H1 (cell line): ENCODE measurements at regions not wholly inside any gene's neighbourhood (a gene's known extent, or its start where the extent isn't known, plus 50 kb on each side); places are given as distances from the start of the nearest gene placed in this dataset.

ENCODE experiments used
- CTCF ChIA-PET: fragments of 300-600 bp; sonication (Branson Sonifier 250); formaldehyde crosslinking; loops from one replicate; lab custom pipeline; 2021; ENCODE audit not compliant: partially characterized antibody; lab: Charles Lee
- POLR2A ChIA-PET: fragments of 300-600 bp; sonication (Branson Sonifier 250); formaldehyde crosslinking; loops from one replicate; lab custom pipeline; 2021; ENCODE audit warnings: inconsistent platforms; ENCODE audit not compliant: partially characterized antibody; lab: Charles Lee
- DNase-seq, 2 experiments: peaks; one replicate each; pipeline versions ENCODE4 v3.0.0 to v3.0.0-alpha.2; 2010 to 2022; ENCODE audit warnings: low spot score in 2 of 2, low read depth in 1 of 2, mixed read lengths in 1 of 2
- FAIRE-seq: peaks from 2 replicates; lab custom pipeline; 2011; peaks lifted over from hg19 to GRCh38; lab: Jason Lieb, UNC
- H2AFZ ChIP-seq: 2 replicates; pipeline ENCODE4 v1.8.1; 2012; ENCODE audit warnings: low read length, inconsistent platforms
- H2AK5ac ChIP-seq: 2 replicates; pipeline ENCODE4 v1.6.1; 2013; ENCODE audit warnings: low read depth, low read length
- H2BK120ac ChIP-seq: replicated peaks from 2 replicates; pipeline ENCODE3; 2013; ENCODE audit warnings: low read depth, low read length, inconsistent platforms
- H2BK12ac ChIP-seq: 2 replicates; pipeline ENCODE4 v1.6.1; 2013; ENCODE audit warnings: low read depth, low read length
- H2BK15ac ChIP-seq: 2 replicates; pipeline ENCODE4 v1.6.1; 2013; ENCODE audit warnings: low read length
- H2BK20ac ChIP-seq: 2 replicates; pipeline ENCODE4 v1.6.1; 2013; ENCODE audit warnings: low read length
- H2BK5ac ChIP-seq: 2 replicates; pipeline ENCODE4 v1.6.1; 2013; ENCODE audit warnings: low read depth, low read length
- H3K14ac ChIP-seq: 2 replicates; pipeline ENCODE4 v1.6.1; 2013; ENCODE audit warnings: inconsistent platforms; ENCODE audit not compliant: insufficient read length
- H3K18ac ChIP-seq: 2 replicates; pipeline ENCODE4 v1.6.1; 2013; ENCODE audit warnings: low read length; ENCODE audit errors: extremely low read depth
- H3K23ac ChIP-seq: 2 replicates; pipeline ENCODE4 v1.6.1; 2013; ENCODE audit warnings: inconsistent platforms; ENCODE audit not compliant: insufficient read length
- H3K23me2 ChIP-seq: 2 replicates; pipeline ENCODE4 v1.6.1; 2013; ENCODE audit warnings: low read depth, low read length
- H3K27ac ChIP-seq: 2 replicates; pipeline ENCODE4 v1.6.1; 2011; ENCODE audit warnings: low read depth, low read length, inconsistent platforms
- H3K27me3 ChIP-seq, 4 experiments: replicated peaks in 1 of 4; 1 replicate in 1 of 4; 2 replicates in 3 of 4; pipeline versions ENCODE4 v1.6.1 to v1.8.1; 2011 to 2013; ENCODE audit warnings: low read length in 3 of 4, mild to moderate bottlenecking in 3 of 4, inconsistent platforms in 2 of 4, mixed read lengths in 2 of 4, moderate library complexity in 1 of 4; ENCODE audit not compliant: control insufficient read depth in 3 of 4, insufficient read depth in 3 of 4; ENCODE audit errors: extremely low read depth in 1 of 4
- H3K36me3 ChIP-seq, 4 experiments: 2 replicates each; pipeline versions ENCODE4 v1.6.1 to v1.8.1; 2011 to 2013; ENCODE audit warnings: mild to moderate bottlenecking in 4 of 4, low read length in 3 of 4, moderate library complexity in 2 of 4, control low read depth in 1 of 4, inconsistent platforms in 1 of 4; ENCODE audit not compliant: insufficient read depth in 4 of 4, control insufficient read depth in 2 of 4
- H3K4ac ChIP-seq: replicated peaks from 2 replicates; pipeline ENCODE3; 2013; ENCODE audit warnings: low read length, low read depth, mixed read lengths, inconsistent platforms; ENCODE audit not compliant: insufficient read length
- H3K4me1 ChIP-seq, 4 experiments: replicated peaks in 1 of 4; 1 replicate in 1 of 4; 2 replicates in 3 of 4; pipeline versions ENCODE4 v1.6.1 to v1.8.1; 2011 to 2013; ENCODE audit warnings: low read length in 3 of 4, inconsistent platforms in 2 of 4, mixed read lengths in 1 of 4; ENCODE audit not compliant: insufficient read depth in 4 of 4, control insufficient read depth in 3 of 4
- H3K4me2 ChIP-seq, 2 experiments: 2 replicates each; pipeline versions ENCODE4 v1.6.1 to v1.8.1; 2011 to 2013; ENCODE audit warnings: low read depth in 2 of 2, low read length in 2 of 2, control low read depth in 1 of 2, inconsistent platforms in 1 of 2, mild to moderate bottlenecking in 1 of 2; ENCODE audit not compliant: insufficient read depth in 1 of 2
- H3K4me3 ChIP-seq, 4 experiments: fragments of 200-600, 300-600 bp in 1 of 4; sonication (generic), shearing (Covaris generic), sonication (Bioruptor Twin) in 1 of 4; 2 replicates each; pipeline versions ENCODE4 v1.5.1 to v1.8.1; 2011 to 2016; ENCODE audit warnings: low read length in 4 of 4, low read depth in 3 of 4, control low read depth in 2 of 4, inconsistent platforms in 2 of 4, mild to moderate bottlenecking in 2 of 4, mixed read lengths in 1 of 4, moderate library complexity in 1 of 4; ENCODE audit not compliant: insufficient read depth in 2 of 4; ENCODE audit errors: extremely low read depth in 1 of 4
- H3K56ac ChIP-seq: replicated peaks from 2 replicates; pipeline ENCODE3; 2013; ENCODE audit warnings: low read depth, mild to moderate bottlenecking, mixed read lengths, low read length, inconsistent platforms; ENCODE audit not compliant: insufficient read length
- H3K79me1 ChIP-seq: 2 replicates; pipeline ENCODE4 v1.6.1; 2013; ENCODE audit warnings: low read depth, low read length, control low read depth
- H3K79me2 ChIP-seq, 2 experiments: 2 replicates each; pipeline versions ENCODE4 v1.6.1 to v1.8.1; 2012 to 2013; ENCODE audit warnings: low read length in 2 of 2, mild to moderate bottlenecking in 2 of 2, inconsistent platforms in 1 of 2; ENCODE audit not compliant: insufficient read depth in 2 of 2, control insufficient read depth in 1 of 2
- H3K9ac ChIP-seq, 4 experiments: replicated peaks in 1 of 4; 1 replicate in 1 of 4; 2 replicates in 3 of 4; pipeline versions ENCODE4 v1.6.1 to v1.8.1; 2011 to 2013; ENCODE audit warnings: low read depth in 3 of 4, low read length in 3 of 4, control low read depth in 2 of 4, mild to moderate bottlenecking in 2 of 4, moderate library complexity in 2 of 4, inconsistent platforms in 1 of 4; ENCODE audit errors: extremely low read depth in 1 of 4
- H3K9me3 ChIP-seq, 2 experiments: 2 replicates each; pipeline versions ENCODE4 v1.6.1 to v1.8.1; 2012 to 2013; ENCODE audit warnings: mild to moderate bottlenecking in 2 of 2, moderate library complexity in 2 of 2, control low read depth in 1 of 2, inconsistent platforms in 1 of 2, low read depth in 1 of 2, low read length in 1 of 2, mixed read lengths in 1 of 2; ENCODE audit not compliant: insufficient read depth in 2 of 2
- H4K20me1 ChIP-seq, 2 experiments: replicated peaks in 1 of 2; 2 replicates each; pipeline versions ENCODE3 to v1.8.1; 2011 to 2013; ENCODE audit warnings: inconsistent platforms in 2 of 2, low read length in 2 of 2, mild to moderate bottlenecking in 1 of 2; ENCODE audit not compliant: insufficient read depth in 2 of 2, control insufficient read depth in 1 of 2
- H4K5ac ChIP-seq: 2 replicates; pipeline ENCODE4 v1.6.1; 2013; ENCODE audit warnings: low read length, low read depth, mixed read lengths, inconsistent platforms; ENCODE audit not compliant: insufficient read length
- H4K8ac ChIP-seq: 2 replicates; pipeline ENCODE4 v1.8.0; 2013; ENCODE audit warnings: mild to moderate bottlenecking, moderate library complexity, low read length, inconsistent platforms; ENCODE audit not compliant: insufficient read depth; ENCODE audit errors: extremely low read depth
- H4K91ac ChIP-seq: replicated peaks from 2 replicates; pipeline ENCODE3; 2013; ENCODE audit warnings: low read length, mixed read lengths, inconsistent platforms; ENCODE audit not compliant: insufficient read length
- CEBPB ChIP-seq: IDR thresholded peaks from 2 replicates; pipeline ENCODE4 v1.6.1; 2012; ENCODE audit warnings: low read depth, low read length
- HDAC6 ChIP-seq: IDR thresholded peaks from one replicate; pipeline ENCODE4 v1.7.1; 2012; ENCODE audit warnings: low read depth, mild to moderate bottlenecking, inconsistent platforms, low read length, moderate library complexity
- KDM1A ChIP-seq: fragments of 200-600, 300-600 bp; sonication (generic); IDR thresholded peaks from 2 replicates; pipeline ENCODE4 v1.7.1; 2016; ENCODE audit warnings: mild to moderate bottlenecking, low read length, borderline replicate concordance
- POLR2A ChIP-seq, 2 experiments: IDR thresholded peaks; 1 replicate in 1 of 2; 2 replicates in 1 of 2; pipeline ENCODE4 v1.6.1; 2011; ENCODE audit warnings: low read depth in 2 of 2, low read length in 2 of 2, mild to moderate bottlenecking in 2 of 2; ENCODE audit errors: control extremely low read depth in 1 of 2
- WGBS, 2 experiments: shearing (Covaris generic) in 1 of 2; methylation state at CpG; one replicate each; pipeline versions ENCODE4 v1.1.6 to v1.1.7; 2013 to 2015; ENCODE audit warnings: low lambda C conversion rate in 2 of 2, mixed read lengths in 2 of 2, inconsistent platforms in 1 of 2, low coverage in 1 of 2, missing lambda C conversion rate in 1 of 2; ENCODE audit not compliant: insufficient replicate concordance in 2 of 2, insufficient coverage in 1 of 2, insufficient read length in 1 of 2; ENCODE audit errors: extremely low coverage in 1 of 2, missing lambda C conversion rate in 1 of 2; 5-methylcytosine and 5-hydroxymethylcytosine counted together

GRCh38 chr5:167664222-167664804 is 627.1 kb upstream of the WWC1 start:
- Histone ChIP-seq H4K91ac (no peak overlapping the region), H3K79me1 (no peaks in the 10 kb centered on the region), H3K18ac (no peak overlapping the region), H4K20me1 (no peaks in the 10 kb centered on the region), H2AK5ac (no peak overlapping the region), H4K8ac (no peak overlapping the region), H3K56ac (no peak overlapping the region), H4K5ac (no peak overlapping the region), H2BK12ac (no peak overlapping the region), H3K27me3 (no peaks in the 10 kb centered on the region), H3K4ac (no peak overlapping the region), H3K79me2 (no peaks in the 10 kb centered on the region), H3K23ac (no peak overlapping the region), H3K4me1 (no peaks in the 10 kb centered on the region; a peak in 1 of 7 replicates), H3K9ac (no peak overlapping the region), H2BK5ac (no peak overlapping the region), H2AFZ (no peak overlapping the region), H2BK120ac (no peak overlapping the region), H3K4me2 (no peak overlapping the region), H3K14ac (no peak overlapping the region), H3K36me3 (no peaks in the 10 kb centered on the region), H2BK15ac (no peak overlapping the region), H3K9me3 (no peaks in the 10 kb centered on the region), H3K23me2 (no peaks in the 10 kb centered on the region), H3K27ac (no peak overlapping the region), H2BK20ac (no peak overlapping the region), H3K4me3 (no peak overlapping the region)
- POLR2A ChIA-PET: interaction anchor here (1.7 kb wide), 1 partner anchor 15 kb away, joined by 4 read pairs; no protein-coding TSS in a partner anchor
- DNase-seq (no peak), FAIRE-seq (no peak)
- whole genome bisulfite sequencing, 2 experiments: 92% methylated on average over 3 of the region's 3 CpGs; no CpG with 5 or more reads in 1 of the 2 experiments
- CTCF ChIA-PET: no interaction called here
- no peak for TF ChIP-seq KDM1A
- TF ChIP-seq CEBPB: no peak
- TF ChIP-seq HDAC6: no peak
- TF ChIP-seq POLR2A (IDR thresholded peaks at IDR 0.05; ENCODE audit: control extremely low read depth in 1 of 2, low read depth in 2 of 2, low read length in 2 of 2): no peak
